ENCODE measurements at regions not wholly inside any gene's neighbourhood (a gene's known extent, or its start where the extent isn't known, plus 50 kb on each side); places are given as distances from the start of the nearest gene placed in this dataset.

- ATAC-seq (no peak), DNase-seq (ENCODE audit: low read depth in 1 of 2, low spot score in 1 of 2) (no peak), FAIRE-seq (no peak)
- CTCF ChIA-PET: interaction anchor here (0.6 to 1.4 kb wide), 2 partner anchors 11 to 284 kb away, joined by 3 read pairs; no protein-coding TSS in a partner anchor
- no peak for TF ChIP-seq ZC3H11A (IDR thresholded peaks at IDR 0.05)
- TF ChIP-seq KDM5A (IDR thresholded peaks at IDR 0.05): no peak
- WGBS (ENCODE audit: missing lambda C conversion rate): 79% methylated on average over 7 of the region's 7 CpGs
- POLR2A ChIA-PET: no interaction called here
- Histone ChIP-seq H3K4me2 (no peak overlapping the region), H3K4me3 (no peak overlapping the region), H3K9me3 (no peaks in the 10 kb centered on the region), H3K27ac (no peak overlapping the region), H3K4me1 (0 out of 3 replicates have a peak, but pooled peaks cover 4% of the 10 kb centered on the region)
Measured at GRCh38 chr20:57977569-57977968, 250.9 kb downstream of the ANKRD60 start.

GRCh38 chr20:57977141-57977540 is 251.3 kb downstream of the ANKRD60 start:
- DNase-seq (ENCODE audit: low read depth in 1 of 2, low spot score in 1 of 2) (no peak), FAIRE-seq (no peak), ATAC-seq (no peak)
- 0 out of 6 replicates have a peak overlapping the region, but pooled peaks of 1 of the 2 experiments have one; percentile 33 for H3K27ac ChIP-seq
- CTCF ChIA-PET: interaction anchor here (0.6 to 1.4 kb wide), 2 partner anchors 11 to 283 kb away, joined by 3 read pairs; no protein-coding TSS in a partner anchor
- TF ChIP-seq NFE2L2 (conservative IDR thresholded peaks at IDR 0.05; ENCODE audit: low read length) (no peak), PHF8 (IDR thresholded peaks at IDR 0.05; ENCODE audit: borderline replicate concordance, low read depth) (no peak), HES2 (IDR thresholded peaks at IDR 0.05) (no peak), FOXS1 (CRISPR knock-in tag; IDR thresholded peaks at IDR 0.05) (no peak), CHD2 (IDR thresholded peaks at IDR 0.05; ENCODE audit: low read length, partially characterized antibody) (no peak), ZFP36 (IDR thresholded peaks at IDR 0.05; ENCODE audit: borderline replicate concordance, partially characterized antibody) (no peak), EP300 (IDR thresholded peaks at IDR 0.05) (no peak), CEBPB (IDR thresholded peaks at IDR 0.05) (no peak)
- H3K4me1 ChIP-seq: 0 out of 3 replicates have a peak, but pooled peaks cover 4% of the 10 kb centered on the region
- no peaks in the 10 kb centered on the region for H3K9me3 ChIP-seq
- POLR2A ChIA-PET: no interaction called here
- H3K4me2 ChIP-seq: no peak overlapping the region
- H3K4me3 ChIP-seq: no peak overlapping the region
- 64% methylated on average over 7 of the region's 10 CpGs for WGBS (ENCODE audit: missing lambda C conversion rate)

GRCh38 chr20:57974863-57975262 is 253.6 kb downstream of the ANKRD60 start:
- no peak for TF ChIP-seq E2F6 (IDR thresholded peaks at IDR 0.05; ENCODE audit: borderline replicate concordance, low read depth)
- no peak for TF ChIP-seq KDM5A (IDR thresholded peaks at IDR 0.05)
- TF ChIP-seq GATA3 (IDR thresholded peaks at IDR 0.05; ENCODE audit: borderline replicate concordance): no peak
- no peak for TF ChIP-seq EP300 (IDR thresholded peaks at IDR 0.05)
- no peak for TF ChIP-seq ELK1 (IDR thresholded peaks at IDR 0.05; ENCODE audit: low read depth, low read length)
- TF ChIP-seq POLR2AphosphoS2 (conservative IDR thresholded peaks at IDR 0.05; ENCODE audit: low read length): no peak
- no peak for TF ChIP-seq RCOR1 (IDR thresholded peaks at IDR 0.05; ENCODE audit: low read depth, low read length)
- TF ChIP-seq KDM1A (IDR thresholded peaks at IDR 0.05; ENCODE audit: low read depth): no peak
- no peak for TF ChIP-seq PBX3 (IDR thresholded peaks at IDR 0.05)
- TF ChIP-seq MYC (IDR thresholded peaks at IDR 0.05; ENCODE audit: borderline replicate concordance, low read length): no peak
- POLR2A ChIA-PET: no interaction called here
- CTCF ChIA-PET: no interaction called here
- WGBS (ENCODE audit: missing lambda C conversion rate): 39% methylated on average over 3 of the region's 3 CpGs
- ATAC-seq (no peak), FAIRE-seq (no peak), DNase-seq (ENCODE audit: low read depth in 1 of 2, low spot score in 1 of 2) (no peak)
- no peak overlapping the region for H3K27ac ChIP-seq
- no peak overlapping the region for H3K4me2 ChIP-seq
- no peak overlapping the region for H3K4me3 ChIP-seq
- no peaks in the 10 kb centered on the region for H3K4me1 ChIP-seq
- H3K9me3 ChIP-seq: no peaks in the 10 kb centered on the region

All from A549 (cell line).